ENCODE measurements at regions not wholly inside any gene's neighbourhood (a gene's known extent, or its start where the extent isn't known, plus 50 kb on each side); places are given as distances from the start of the nearest gene placed in this dataset.

- in situ Hi-C loops (cut with MboI) (no loop called here), intact Hi-C loops (cut with micrococcal nuclease) (no loop called here)
- Histone ChIP-seq H3K9me1 (ENCODE audit: control insufficient read depth, insufficient read depth, low read length) (no peaks in the 10 kb centered on the region), H3K9me3 (replicated peaks; ENCODE audit: control insufficient read depth, insufficient read depth, low read depth, low read length) (no peaks in the 10 kb centered on the region), H3K4me3 (no peak overlapping the region), H3K9ac (ENCODE audit: insufficient read depth in 1 of 2, low read depth in 2 of 2, low read length in 2 of 2) (no peak overlapping the region), H3K27ac (ENCODE audit: extremely low read depth, low read depth, low read length) (no peak overlapping the region), H3K79me2 (ENCODE audit: control insufficient read depth, insufficient read depth, low read length) (no peaks in the 10 kb centered on the region), H3K4me1 (replicated peaks in 1 of 2; ENCODE audit: control insufficient read depth in 2 of 2, insufficient read depth in 2 of 2, low read length in 2 of 2) (no peaks in the 10 kb centered on the region), H3K36me3 (ENCODE audit: control insufficient read depth, insufficient read depth, low read length) (no peaks in the 10 kb centered on the region), H3K4me2 (ENCODE audit: insufficient read depth, low read length) (no peak overlapping the region), H3K27me3 (ENCODE audit: control insufficient read depth in 2 of 2, insufficient read depth in 2 of 2, low read length in 2 of 2) (no peaks in the 10 kb centered on the region), H4K20me1 (replicated peaks; ENCODE audit: control insufficient read depth, insufficient read depth, low read length) (no peaks in the 10 kb centered on the region), H2AFZ (ENCODE audit: low read depth, low read length) (no peak overlapping the region)
- no TSS peak for BruUV-seq (replicated peaks)
- no peak for ATAC-seq
- FAIRE-seq: no peak
- no peak for TF ChIP-seq SMAD4 (CRISPR knock-in tag; conservative IDR thresholded peaks at IDR 0.05)
- TF ChIP-seq SRSF3 (IDR thresholded peaks at IDR 0.05; ENCODE audit: insufficient read depth, low read length): no peak
- no peak for TF ChIP-seq TEAD2 (tag; IDR thresholded peaks at IDR 0.05)
- TF ChIP-seq SPI1 (IDR thresholded peaks at IDR 0.05; ENCODE audit: borderline replicate concordance, low read depth, low read length): no peak
- no peak for TF ChIP-seq RFX1 (IDR thresholded peaks at IDR 0.05)
- TF ChIP-seq ZBTB34 (CRISPR knock-in tag; IDR thresholded peaks at IDR 0.05): no peak
- TF ChIP-seq YY1 (IDR thresholded peaks at IDR 0.05; ENCODE audit: borderline replicate concordance in 1 of 3, control insufficient read depth in 1 of 3, extremely low read depth in 1 of 3, insufficient read depth in 3 of 3, insufficient read length in 1 of 3, insufficient replicate concordance in 2 of 3, low read depth in 1 of 3, low read length in 2 of 3): no peak
- TF ChIP-seq PML (IDR thresholded peaks at IDR 0.05; ENCODE audit: low read length): no peak
- TF ChIP-seq ZBTB17 (CRISPR knock-in tag; IDR thresholded peaks at IDR 0.05): no peak
- TF ChIP-seq ZC3H4 (CRISPR knock-in tag; IDR thresholded peaks at IDR 0.05; ENCODE audit: borderline replicate concordance): no peak
- TF ChIP-seq ZNF717 (CRISPR knock-in tag; IDR thresholded peaks at IDR 0.05): no peak
- TF ChIP-seq ZNF696 (CRISPR knock-in tag; conservative IDR thresholded peaks at IDR 0.05): no peak
- TF ChIP-seq RBM14 (IDR thresholded peaks at IDR 0.05; ENCODE audit: borderline replicate concordance, insufficient read depth, low read depth, low read length): no peak
- no peak for TF ChIP-seq SRSF9 (IDR thresholded peaks at IDR 0.05; ENCODE audit: borderline replicate concordance, low read depth, low read length)
- no peak for TF ChIP-seq BDP1 (IDR thresholded peaks at IDR 0.05; ENCODE audit: insufficient read depth, insufficient read length)
- POLR2A ChIA-PET: interaction anchor here (0.7 kb wide), 1 partner anchor 19 kb away, joined by 3 read pairs; no protein-coding TSS in a partner anchor
- WGBS (ENCODE audit: insufficient coverage, low coverage, missing lambda C conversion rate): 0% methylated on average over 4 of the region's 4 CpGs
- no peak for DNase-seq (ENCODE audit: extremely low read depth in 1 of 4, low spot score in 3 of 4)
- CTCF ChIA-PET (ENCODE audit: low intra/inter-chr PET ratio): no interaction called here
Measured at GRCh38 chr9:82376677-82377232, 388.2 kb downstream of the SPATA31D1 start.

Measured in K562 (cell line).